OCI-LY7 (cell line): ENCODE measurements at regions not wholly inside any gene's neighbourhood (a gene's known extent, or its start where the extent isn't known, plus 50 kb on each side); places are given as distances from the start of the nearest gene placed in this dataset.

ENCODE experiments used
- CTCF ChIP-seq: fragments of 200-600 bp; sonication (generic); conservative IDR thresholded peaks from 2 replicates; pipeline ENCODE4 v1.5.1; 2014; ENCODE audit warnings: mild to moderate bottlenecking, antibody characterized with exemption, low read length, moderate library complexity, mixed read lengths
- EZH2phosphoT487 ChIP-seq: fragments of 200-600 bp; sonication (generic); IDR thresholded peaks from 2 replicates; pipeline ENCODE4 v1.6.1; 2018; ENCODE audit warnings: low read depth, borderline replicate concordance, mild to moderate bottlenecking, mixed run types, antibody characterized with exemption, low read length, moderate library complexity, mixed read lengths

GRCh38 chr9:97747201-97747965 lies 50.2 kb upstream of the XPA start:
- TF ChIP-seq CTCF (no peak), EZH2phosphoT487 (no peak)
